Ishikawa (cell line): ENCODE measurements at regions not wholly inside any gene's neighbourhood (a gene's known extent, or its start where the extent isn't known, plus 50 kb on each side); places are given as distances from the start of the nearest gene placed in this dataset.

ENCODE experiments used
- CEBPB ChIP-seq: IDR thresholded peaks from 2 replicates; pipeline ENCODE4 v1.6.1; 2012
- CREB1 ChIP-seq: IDR thresholded peaks from 2 replicates; pipeline ENCODE4 v1.6.1; 2012; ENCODE audit warnings: low read depth
- EGR1 ChIP-seq: IDR thresholded peaks from 2 replicates; pipeline ENCODE4 v1.6.1; 2012
- EP300 ChIP-seq: IDR thresholded peaks from 2 replicates; pipeline ENCODE4 v1.6.1; 2012; ENCODE audit warnings: borderline replicate concordance
- FOXM1 ChIP-seq: IDR thresholded peaks from 2 replicates; pipeline ENCODE4 v1.6.1; 2012; ENCODE audit warnings: low read depth, borderline replicate concordance
- NFIC ChIP-seq: IDR thresholded peaks from 2 replicates; pipeline ENCODE4 v1.6.1; 2012
- RAD21 ChIP-seq: IDR thresholded peaks from 2 replicates; pipeline ENCODE4 v1.6.1; 2012; ENCODE audit warnings: low read depth
- TAF1 ChIP-seq: IDR thresholded peaks from 2 replicates; pipeline ENCODE4 v1.6.1; 2012; ENCODE audit warnings: low read depth, mild to moderate bottlenecking
- TCF12 ChIP-seq: IDR thresholded peaks from 2 replicates; pipeline ENCODE4 v1.6.1; 2012; ENCODE audit warnings: low read depth
- TEAD4 ChIP-seq: IDR thresholded peaks from 2 replicates; pipeline ENCODE4 v1.6.1; 2012
- YY1 ChIP-seq: IDR thresholded peaks from 2 replicates; pipeline ENCODE4 v1.6.1; 2012; ENCODE audit warnings: low read depth
- ZBTB7A ChIP-seq: IDR thresholded peaks from 2 replicates; pipeline ENCODE4 v1.6.1; 2012; ENCODE audit warnings: low read depth
- TF ChIP-seq, protein P1 (sequence below): IDR thresholded peaks from 2 replicates; pipeline ENCODE4 v1.6.1; 2012
- TF ChIP-seq, protein P2 (sequence below): IDR thresholded peaks from 2 replicates; pipeline ENCODE4 v1.6.1; 2012
- TF ChIP-seq, protein P3 (sequence below): IDR thresholded peaks from 2 replicates; pipeline ENCODE4 v1.6.1; 2012; ENCODE audit warnings: low read depth, mild to moderate bottlenecking

DNA sequence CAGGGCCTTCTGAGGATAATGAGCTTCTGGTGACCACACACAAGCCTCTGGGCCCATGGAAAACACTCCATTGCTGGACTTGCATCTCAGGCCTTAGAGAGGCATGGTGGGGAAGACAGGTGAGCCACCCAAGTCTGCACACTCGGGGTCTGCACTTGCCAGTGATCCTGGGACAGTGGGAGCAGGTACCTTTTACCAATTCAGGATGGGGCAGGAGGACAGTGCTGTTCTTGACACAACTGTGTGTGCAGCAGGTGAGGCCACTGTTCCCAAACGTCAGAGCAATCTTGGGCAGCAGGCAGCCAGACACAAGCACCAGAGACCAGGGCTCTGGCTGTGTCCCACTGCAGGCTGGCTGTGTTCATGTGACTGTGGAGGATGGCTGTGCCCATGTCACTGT is 221.3 kb downstream of the ERMARD start:
- TF ChIP-seq CREB1 (no peak), EGR1 (no peak), ZBTB7A (no peak), RAD21 (no peak), CEBPB (no peak), TCF12 (no peak), TEAD4 (no peak), FOXM1 (no peak), YY1 (no peak), EP300 (no peak), TAF1 (no peak), NFIC (no peak)
- TF ChIP-seq, protein P1, sequence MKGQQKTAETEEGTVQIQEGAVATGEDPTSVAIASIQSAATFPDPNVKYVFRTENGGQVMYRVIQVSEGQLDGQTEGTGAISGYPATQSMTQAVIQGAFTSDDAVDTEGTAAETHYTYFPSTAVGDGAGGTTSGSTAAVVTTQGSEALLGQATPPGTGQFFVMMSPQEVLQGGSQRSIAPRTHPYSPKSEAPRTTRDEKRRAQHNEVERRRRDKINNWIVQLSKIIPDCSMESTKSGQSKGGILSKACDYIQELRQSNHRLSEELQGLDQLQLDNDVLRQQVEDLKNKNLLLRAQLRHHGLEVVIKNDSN: no peak
- TF ChIP-seq, protein P2, sequence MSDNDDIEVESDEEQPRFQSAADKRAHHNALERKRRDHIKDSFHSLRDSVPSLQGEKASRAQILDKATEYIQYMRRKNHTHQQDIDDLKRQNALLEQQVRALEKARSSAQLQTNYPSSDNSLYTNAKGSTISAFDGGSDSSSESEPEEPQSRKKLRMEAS: no peak
- TF ChIP-seq, protein P3, sequence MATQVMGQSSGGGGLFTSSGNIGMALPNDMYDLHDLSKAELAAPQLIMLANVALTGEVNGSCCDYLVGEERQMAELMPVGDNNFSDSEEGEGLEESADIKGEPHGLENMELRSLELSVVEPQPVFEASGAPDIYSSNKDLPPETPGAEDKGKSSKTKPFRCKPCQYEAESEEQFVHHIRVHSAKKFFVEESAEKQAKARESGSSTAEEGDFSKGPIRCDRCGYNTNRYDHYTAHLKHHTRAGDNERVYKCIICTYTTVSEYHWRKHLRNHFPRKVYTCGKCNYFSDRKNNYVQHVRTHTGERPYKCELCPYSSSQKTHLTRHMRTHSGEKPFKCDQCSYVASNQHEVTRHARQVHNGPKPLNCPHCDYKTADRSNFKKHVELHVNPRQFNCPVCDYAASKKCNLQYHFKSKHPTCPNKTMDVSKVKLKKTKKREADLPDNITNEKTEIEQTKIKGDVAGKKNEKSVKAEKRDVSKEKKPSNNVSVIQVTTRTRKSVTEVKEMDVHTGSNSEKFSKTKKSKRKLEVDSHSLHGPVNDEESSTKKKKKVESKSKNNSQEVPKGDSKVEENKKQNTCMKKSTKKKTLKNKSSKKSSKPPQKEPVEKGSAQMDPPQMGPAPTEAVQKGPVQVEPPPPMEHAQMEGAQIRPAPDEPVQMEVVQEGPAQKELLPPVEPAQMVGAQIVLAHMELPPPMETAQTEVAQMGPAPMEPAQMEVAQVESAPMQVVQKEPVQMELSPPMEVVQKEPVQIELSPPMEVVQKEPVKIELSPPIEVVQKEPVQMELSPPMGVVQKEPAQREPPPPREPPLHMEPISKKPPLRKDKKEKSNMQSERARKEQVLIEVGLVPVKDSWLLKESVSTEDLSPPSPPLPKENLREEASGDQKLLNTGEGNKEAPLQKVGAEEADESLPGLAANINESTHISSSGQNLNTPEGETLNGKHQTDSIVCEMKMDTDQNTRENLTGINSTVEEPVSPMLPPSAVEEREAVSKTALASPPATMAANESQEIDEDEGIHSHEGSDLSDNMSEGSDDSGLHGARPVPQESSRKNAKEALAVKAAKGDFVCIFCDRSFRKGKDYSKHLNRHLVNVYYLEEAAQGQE: no peak

DNA sequence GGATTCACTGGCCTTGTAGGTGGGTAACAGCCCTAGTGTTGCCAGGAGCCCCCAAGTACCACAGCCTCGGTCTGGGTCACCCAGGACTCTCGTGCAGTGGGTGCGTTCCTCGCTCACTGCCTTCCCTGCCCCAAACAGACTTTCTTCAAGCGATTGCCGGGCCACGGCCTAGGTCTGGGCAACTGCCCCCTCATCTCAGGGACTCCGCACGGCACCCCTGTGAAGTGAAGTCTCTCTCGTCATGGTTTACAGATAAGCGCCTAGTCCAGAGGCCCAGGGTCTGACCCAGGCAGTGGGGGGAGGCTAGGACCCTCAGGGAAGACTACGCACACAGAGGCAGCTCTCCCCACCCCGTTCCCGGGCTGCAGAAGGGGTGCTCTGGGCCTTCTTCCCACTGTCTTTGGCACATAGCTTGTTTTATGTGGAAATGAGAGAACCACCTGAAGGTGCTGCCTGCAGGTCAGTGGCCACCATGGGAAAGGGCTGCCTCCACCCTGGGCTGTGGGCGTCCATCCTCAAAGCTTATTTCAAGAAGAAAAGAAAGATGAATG is 220.8 kb downstream of the ERMARD start:
- no peak for TF ChIP-seq TAF1
- no peak for TF ChIP-seq EP300
- TF ChIP-seq NFIC: no peak
- TF ChIP-seq EGR1: no peak
- no peak for TF ChIP-seq TCF12
- TF ChIP-seq ZBTB7A: no peak
- no peak for TF ChIP-seq YY1
- no peak for TF ChIP-seq TEAD4
- TF ChIP-seq, protein P1: no peak
- TF ChIP-seq RAD21: no peak
- no peak for TF ChIP-seq CREB1
- TF ChIP-seq CEBPB: no peak
- TF ChIP-seq, protein P3: no peak
- TF ChIP-seq, protein P2: no peak
- TF ChIP-seq FOXM1: no peak

DNA sequence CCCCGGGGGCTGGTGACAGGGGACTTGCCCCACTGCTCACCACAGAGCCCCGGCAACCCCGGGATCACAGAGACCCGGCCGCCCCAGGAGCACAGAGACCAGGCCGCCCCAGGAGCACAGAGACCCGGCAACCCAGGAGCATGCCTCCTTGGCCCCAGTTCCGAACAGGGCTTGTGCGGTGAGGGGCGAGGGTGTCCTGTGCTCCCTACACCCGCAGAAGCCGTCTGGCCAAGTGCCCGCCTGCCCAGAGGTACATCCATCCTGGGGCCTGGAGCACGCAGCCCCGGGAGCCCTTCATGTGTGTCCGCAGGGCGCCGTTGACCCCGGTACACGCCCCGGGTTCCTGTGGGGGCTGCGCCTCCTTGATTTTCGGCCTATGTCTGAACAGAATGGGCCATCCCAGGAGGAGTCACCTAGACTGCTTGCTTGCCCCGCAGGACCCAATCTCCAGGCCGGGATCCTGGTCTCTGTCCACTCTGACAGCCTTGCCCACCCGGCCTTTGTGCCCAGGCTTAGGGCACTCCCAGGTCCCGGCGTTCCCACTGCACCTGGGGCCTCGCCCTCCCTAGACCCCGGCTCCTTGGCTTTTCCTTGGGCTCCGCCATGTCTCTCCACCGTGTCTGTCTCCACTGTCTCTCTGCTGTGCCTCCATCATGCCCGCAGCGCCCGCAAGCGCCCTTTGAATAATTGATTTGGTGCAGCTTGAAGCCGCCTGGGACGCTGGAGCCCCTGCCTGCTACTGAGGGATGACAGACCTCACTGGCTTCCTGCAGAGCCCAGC is 219.8 kb downstream of the ERMARD start:
- no peak for TF ChIP-seq NFIC
- TF ChIP-seq, protein P2: no peak

- TF ChIP-seq NFIC (no peak), EP300 (no peak), TCF12 (no peak), FOXM1 (no peak)
Observed at GRCh38 chr6:169970306-169970988, 219.0 kb downstream of the ERMARD start.

- no peak for TF ChIP-seq ZBTB7A
- TF ChIP-seq, protein P3: no peak
- no peak for TF ChIP-seq EGR1
- TF ChIP-seq YY1: no peak
- no peak for TF ChIP-seq TCF12
- no peak for TF ChIP-seq CREB1
- TF ChIP-seq TEAD4: no peak
Observed at GRCh38 chr6:169969372-169970099, 218.1 kb downstream of the ERMARD start.
